ENCODE measurements at regions not wholly inside any gene's neighbourhood (a gene's known extent, or its start where the extent isn't known, plus 50 kb on each side); places are given as distances from the start of the nearest gene placed in this dataset.

GRCh38 chr2:11990576-11990975, 244.1 kb downstream of the LPIN1 start:
- TF ChIP-seq CTCF (IDR thresholded peaks at IDR 0.05; ENCODE audit: low read depth, low read length) (no peak), EZH2phosphoT487 (IDR thresholded peaks at IDR 0.05; ENCODE audit: low read depth) (no peak)
